ENCODE measurements at regions not wholly inside any gene's neighbourhood (a gene's known extent, or its start where the extent isn't known, plus 50 kb on each side); places are given as distances from the start of the nearest gene placed in this dataset.
A peak's percentile ranks its signal among the peaks of the same experiment; 100 is the strongest.

DNA sequence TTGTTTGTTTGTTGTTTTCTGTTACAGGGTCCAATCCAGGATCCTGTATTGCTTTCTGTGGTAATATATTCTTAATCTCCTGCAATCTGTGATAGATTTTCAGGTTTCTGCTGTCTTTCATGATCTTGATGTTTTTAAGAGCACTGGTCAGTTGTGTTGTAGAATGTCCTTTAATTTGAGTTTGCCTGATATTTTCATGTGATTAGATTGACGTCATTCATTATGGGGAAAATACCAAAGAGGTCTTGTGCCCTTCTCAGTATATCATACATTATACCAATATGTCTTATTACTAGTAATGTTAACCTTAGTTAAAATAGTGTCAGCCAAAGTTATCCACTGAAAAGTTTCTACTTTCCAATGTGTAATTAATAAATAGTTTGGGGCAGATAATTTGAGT lies 929.3 kb downstream of the PCDH19 start:
- TF ChIP-seq, protein P1, sequence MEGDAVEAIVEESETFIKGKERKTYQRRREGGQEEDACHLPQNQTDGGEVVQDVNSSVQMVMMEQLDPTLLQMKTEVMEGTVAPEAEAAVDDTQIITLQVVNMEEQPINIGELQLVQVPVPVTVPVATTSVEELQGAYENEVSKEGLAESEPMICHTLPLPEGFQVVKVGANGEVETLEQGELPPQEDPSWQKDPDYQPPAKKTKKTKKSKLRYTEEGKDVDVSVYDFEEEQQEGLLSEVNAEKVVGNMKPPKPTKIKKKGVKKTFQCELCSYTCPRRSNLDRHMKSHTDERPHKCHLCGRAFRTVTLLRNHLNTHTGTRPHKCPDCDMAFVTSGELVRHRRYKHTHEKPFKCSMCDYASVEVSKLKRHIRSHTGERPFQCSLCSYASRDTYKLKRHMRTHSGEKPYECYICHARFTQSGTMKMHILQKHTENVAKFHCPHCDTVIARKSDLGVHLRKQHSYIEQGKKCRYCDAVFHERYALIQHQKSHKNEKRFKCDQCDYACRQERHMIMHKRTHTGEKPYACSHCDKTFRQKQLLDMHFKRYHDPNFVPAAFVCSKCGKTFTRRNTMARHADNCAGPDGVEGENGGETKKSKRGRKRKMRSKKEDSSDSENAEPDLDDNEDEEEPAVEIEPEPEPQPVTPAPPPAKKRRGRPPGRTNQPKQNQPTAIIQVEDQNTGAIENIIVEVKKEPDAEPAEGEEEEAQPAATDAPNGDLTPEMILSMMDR (IDR thresholded peaks at IDR 0.05; ENCODE audit: low read depth, low read length) = no peak
- no peak overlapping the region for H3K4me3 ChIP-seq
- H3K9me3 ChIP-seq (ENCODE audit: low read depth) = no peaks in the 10 kb centered on the region
- H3K27ac ChIP-seq = no peak overlapping the region
- H3K4me1 ChIP-seq (ENCODE audit: low read depth) = no peaks in the 10 kb centered on the region
- no peak for DNase-seq (ENCODE audit: low read depth in 1 of 2, low spot score in 1 of 2)
- H3K27me3 ChIP-seq = no peaks in the 10 kb centered on the region
- no peaks in the 10 kb centered on the region for H3K36me3 ChIP-seq

DNA sequence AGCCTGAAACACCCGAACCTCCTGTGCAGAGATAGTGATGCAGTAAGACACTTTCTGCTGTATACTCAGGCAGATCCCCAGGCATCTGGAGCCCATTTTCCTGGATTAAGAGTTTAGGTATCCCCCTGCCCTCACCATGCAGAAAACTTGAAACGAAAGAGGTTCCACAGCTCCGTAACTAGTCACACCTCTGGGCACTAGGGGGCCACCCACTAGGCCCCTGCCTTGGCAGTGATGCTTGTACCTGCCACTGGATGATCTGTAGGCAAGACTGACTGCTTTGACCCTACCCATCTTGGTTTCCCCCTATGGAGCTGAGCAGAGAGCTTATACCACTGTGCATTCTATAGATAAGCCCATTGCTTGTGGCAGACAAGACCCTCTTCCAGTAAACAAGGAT lies 940.6 kb downstream of the PCDH19 start:
- Histone ChIP-seq H3K9me3 (ENCODE audit: low read depth) (no peaks in the 10 kb centered on the region), H3K4me3 (no peak overlapping the region), H3K36me3 (no peaks in the 10 kb centered on the region), H3K27ac (no peak overlapping the region), H3K4me1 (ENCODE audit: low read depth) (no peaks in the 10 kb centered on the region), H3K27me3 (no peaks in the 10 kb centered on the region)
- TF ChIP-seq, protein P1 (IDR thresholded peaks at IDR 0.05; ENCODE audit: low read depth, low read length) = no peak
- DNase-seq (ENCODE audit: low read depth in 1 of 2, low spot score in 1 of 2) = no peak

DNA sequence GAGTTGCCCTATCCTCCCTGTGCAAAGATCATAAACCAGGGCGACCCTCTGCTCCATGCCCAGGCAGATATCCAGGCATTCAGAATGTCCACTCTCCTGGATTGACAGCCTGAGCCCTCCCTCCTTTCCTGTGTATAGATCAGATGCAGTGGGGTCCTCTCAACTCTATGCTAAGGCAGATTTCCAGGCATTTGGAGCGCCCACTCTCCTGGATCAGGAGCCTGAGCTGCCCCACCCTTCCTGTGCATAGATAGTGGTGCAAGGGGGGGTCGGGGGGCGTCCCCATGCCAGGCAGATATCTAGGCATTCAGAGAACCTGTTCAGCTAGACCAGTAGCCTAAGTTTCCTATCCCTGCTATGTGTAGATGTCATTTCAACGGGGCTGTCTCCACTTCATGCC lies 941.1 kb downstream of the PCDH19 start:
- no peaks in the 10 kb centered on the region for H3K36me3 ChIP-seq
- no peaks in the 10 kb centered on the region for H3K4me1 ChIP-seq (ENCODE audit: low read depth)
- H3K4me3 ChIP-seq = no peak overlapping the region
- no peak overlapping the region for H3K27ac ChIP-seq
- H3K27me3 ChIP-seq = no peaks in the 10 kb centered on the region
- H3K9me3 ChIP-seq (ENCODE audit: low read depth) = no peaks in the 10 kb centered on the region
- peak in 1 of 2 donors; percentile 1 for DNase-seq (ENCODE audit: low read depth in 1 of 2, low spot score in 1 of 2)
- TF ChIP-seq, protein P1 (IDR thresholded peaks at IDR 0.05; ENCODE audit: low read depth, low read length) = no peak

DNA sequence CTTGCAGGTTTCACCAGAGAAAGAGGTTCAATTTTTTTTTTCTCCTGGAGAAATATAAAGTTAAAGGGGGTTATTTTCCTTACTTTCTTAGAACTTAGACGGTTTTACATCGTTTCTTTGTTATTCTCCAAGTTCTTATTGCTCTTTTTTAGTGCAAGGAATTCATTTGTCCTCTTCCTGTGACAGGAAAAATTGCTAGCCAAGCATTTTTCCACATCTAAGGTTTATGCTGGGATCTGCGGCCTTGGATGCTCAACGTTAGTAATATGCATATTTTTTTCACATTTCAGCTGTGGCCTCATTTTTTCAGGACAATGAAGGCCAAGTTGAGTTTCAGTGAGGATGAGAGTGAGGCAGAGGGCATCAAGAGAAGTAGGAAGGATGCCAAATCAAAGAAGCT lies 948.9 kb downstream of the PCDH19 start:
- Histone ChIP-seq H3K4me3 (no peak overlapping the region), H3K4me1 (ENCODE audit: low read depth) (no peaks in the 10 kb centered on the region), H3K9me3 (ENCODE audit: low read depth) (no peaks in the 10 kb centered on the region), H3K36me3 (no peaks in the 10 kb centered on the region), H3K27me3 (no peaks in the 10 kb centered on the region), H3K27ac (no peak overlapping the region)
- DNase-seq (ENCODE audit: low read depth in 1 of 2, low spot score in 1 of 2) = no peak
- TF ChIP-seq, protein P1 (IDR thresholded peaks at IDR 0.05; ENCODE audit: low read depth, low read length) = no peak

DNA sequence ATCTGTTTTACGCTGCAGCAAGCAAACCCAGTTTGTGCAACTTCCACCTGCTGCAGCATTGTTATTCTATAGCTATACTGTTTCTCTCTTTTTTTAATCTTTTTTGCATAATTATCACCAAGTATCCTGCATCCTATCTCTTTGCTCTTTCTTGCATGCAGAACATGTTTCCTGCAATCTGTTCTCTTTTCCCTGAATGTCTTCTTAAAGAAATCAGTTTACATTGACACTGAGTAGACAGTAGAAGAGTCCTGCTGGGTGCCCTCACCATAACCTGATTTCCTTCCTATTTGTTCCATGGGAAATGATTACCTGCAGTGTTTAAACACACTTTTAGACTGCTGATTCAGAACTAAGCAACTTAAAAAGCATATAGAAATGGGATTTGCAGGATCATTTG lies 964.7 kb downstream of the PCDH19 start:
- Histone ChIP-seq H3K4me1 (ENCODE audit: low read depth) (no peaks in the 10 kb centered on the region), H3K27ac (no peak overlapping the region), H3K36me3 (no peaks in the 10 kb centered on the region), H3K9me3 (ENCODE audit: low read depth) (no peaks in the 10 kb centered on the region), H3K27me3 (no peaks in the 10 kb centered on the region), H3K4me3 (no peak overlapping the region)
- TF ChIP-seq, protein P1 (IDR thresholded peaks at IDR 0.05; ENCODE audit: low read depth, low read length) = no peak
- no peak for DNase-seq (ENCODE audit: low read depth in 1 of 2, low spot score in 1 of 2)

DNA sequence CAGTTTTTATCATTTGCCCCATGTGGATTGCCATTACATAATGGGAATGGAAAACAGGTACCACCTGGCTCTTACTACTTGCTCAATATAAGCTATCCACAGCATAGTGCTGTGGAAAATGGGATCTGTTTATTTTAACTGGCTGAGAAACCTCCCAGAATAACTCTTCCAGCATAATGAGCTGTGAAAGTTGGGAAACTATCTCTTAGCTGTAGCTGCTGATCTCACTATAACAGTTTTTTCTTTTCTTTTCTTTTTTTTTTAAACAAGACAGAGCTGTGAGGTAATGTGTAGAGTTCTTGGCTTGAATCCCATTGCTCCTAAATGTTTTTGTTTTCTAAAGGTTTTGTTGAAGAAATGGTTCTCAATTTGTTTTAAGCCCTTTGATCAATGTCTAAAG lies 988.3 kb downstream of the PCDH19 start:
- H3K4me1 ChIP-seq (ENCODE audit: low read depth) = no peaks in the 10 kb centered on the region
- no peaks in the 10 kb centered on the region for H3K27me3 ChIP-seq
- H3K9me3 ChIP-seq (ENCODE audit: low read depth) = no peaks in the 10 kb centered on the region
- H3K27ac ChIP-seq = no peak overlapping the region
- no peaks in the 10 kb centered on the region for H3K36me3 ChIP-seq
- no peak overlapping the region for H3K4me3 ChIP-seq
- no peak for DNase-seq (ENCODE audit: low read depth in 1 of 2, low spot score in 1 of 2)
- TF ChIP-seq, protein P1 (IDR thresholded peaks at IDR 0.05; ENCODE audit: low read depth, low read length) = no peak

Data from cardiac muscle cell (in vitro differentiated cells and primary cell).